ENCODE measurements at regions not wholly inside any gene's neighbourhood (a gene's known extent, or its start where the extent isn't known, plus 50 kb on each side); places are given as distances from the start of the nearest gene placed in this dataset.

- no peak for TF ChIP-seq POLR2AphosphoS5 (IDR thresholded peaks at IDR 0.05)
- TF ChIP-seq CTCF (IDR thresholded peaks at IDR 0.05), result no peak
- no peak for TF ChIP-seq POLR2A (IDR thresholded peaks at IDR 0.05)
- no peak for DNase-seq (ENCODE audit: low spot score)
- no peaks in the 10 kb centered on the region for H3K36me3 ChIP-seq
- intact Hi-C loops (cut with DNase I), result no loop called here
- no peak overlapping the region for H3K4me3 ChIP-seq
- H3K27me3 ChIP-seq (replicated peaks; ENCODE audit: insufficient read depth), result no peaks in the 10 kb centered on the region
- 94% methylated on average over 2 of the region's 2 CpGs for WGBS
- no peaks in the 10 kb centered on the region for H3K9me3 ChIP-seq
- no peaks in the 10 kb centered on the region for H3K4me1 ChIP-seq (replicated peaks)
- H3K27ac ChIP-seq, result no peak overlapping the region
These were observed 636.1 kb downstream of the NTRK3 start for GRCh38 chr15:87620393-87620792.

- intact Hi-C loops (cut with DNase I), result no loop called here
- WGBS, result 75% methylated on average over 9 of the region's 9 CpGs
- no peak for DNase-seq (ENCODE audit: low spot score)
These were observed 637.2 kb downstream of the NTRK3 start for GRCh38 chr15:87619161-87619960.

GRCh38 chr15:87618203-87618725 lies 638.3 kb downstream of the NTRK3 start:
- H3K36me3 ChIP-seq, result no peaks in the 10 kb centered on the region
- no peak for DNase-seq (ENCODE audit: low spot score)
- no peaks in the 10 kb centered on the region for H3K9me3 ChIP-seq
- intact Hi-C loops (cut with DNase I), result no loop called here
- WGBS, result 87% methylated on average over 4 of the region's 4 CpGs
- H3K27ac ChIP-seq, result no peak overlapping the region
- TF ChIP-seq POLR2A (IDR thresholded peaks at IDR 0.05), result no peak
- no peak for TF ChIP-seq CTCF (IDR thresholded peaks at IDR 0.05)
- no peak for TF ChIP-seq POLR2AphosphoS5 (IDR thresholded peaks at IDR 0.05)
- no peak overlapping the region for H3K4me3 ChIP-seq
- no peaks in the 10 kb centered on the region for H3K4me1 ChIP-seq (replicated peaks)
- H3K27me3 ChIP-seq (replicated peaks; ENCODE audit: insufficient read depth), result no peaks in the 10 kb centered on the region

More at GRCh38 chr15:87619161-87619960, 637.2 kb downstream of the NTRK3 start:
- no peaks in the 10 kb centered on the region for H3K27me3 ChIP-seq (replicated peaks; ENCODE audit: insufficient read depth)
- no peaks in the 10 kb centered on the region for H3K36me3 ChIP-seq
- no peak overlapping the region for H3K27ac ChIP-seq
- no peak overlapping the region for H3K4me3 ChIP-seq
- H3K9me3 ChIP-seq, result no peaks in the 10 kb centered on the region
- H3K4me1 ChIP-seq (replicated peaks), result no peaks in the 10 kb centered on the region
- TF ChIP-seq CTCF (IDR thresholded peaks at IDR 0.05) (no peak), POLR2AphosphoS5 (IDR thresholded peaks at IDR 0.05) (no peak), POLR2A (IDR thresholded peaks at IDR 0.05) (no peak)

GRCh38 chr15:87614704-87615103 lies 641.8 kb downstream of the NTRK3 start:
- no peak for DNase-seq (ENCODE audit: low spot score)
- Histone ChIP-seq H3K27ac (no peak overlapping the region), H3K9me3 (no peaks in the 10 kb centered on the region), H3K36me3 (no peaks in the 10 kb centered on the region), H3K4me1 (replicated peaks) (no peaks in the 10 kb centered on the region), H3K4me3 (no peak overlapping the region), H3K27me3 (replicated peaks; ENCODE audit: insufficient read depth) (no peaks in the 10 kb centered on the region)
- intact Hi-C loops (cut with DNase I), result no loop called here
- TF ChIP-seq CTCF (IDR thresholded peaks at IDR 0.05), result no peak
- TF ChIP-seq POLR2AphosphoS5 (IDR thresholded peaks at IDR 0.05), result no peak
- no peak for TF ChIP-seq POLR2A (IDR thresholded peaks at IDR 0.05)
- 60% methylated on average over 9 of the region's 9 CpGs for WGBS

- no peaks in the 10 kb centered on the region for H3K4me1 ChIP-seq (replicated peaks)
- 89% methylated on average over 8 of the region's 8 CpGs for WGBS
- TF ChIP-seq POLR2AphosphoS5 (IDR thresholded peaks at IDR 0.05), result no peak
- H3K9me3 ChIP-seq, result no peaks in the 10 kb centered on the region
- no peak overlapping the region for H3K4me3 ChIP-seq
- intact Hi-C loops (cut with DNase I), result no loop called here
- DNase-seq (ENCODE audit: low spot score), result no peak
- H3K36me3 ChIP-seq, result no peaks in the 10 kb centered on the region
- H3K27me3 ChIP-seq (replicated peaks; ENCODE audit: insufficient read depth), result no peaks in the 10 kb centered on the region
- H3K27ac ChIP-seq, result no peak overlapping the region
These were observed 646.2 kb downstream of the NTRK3 start for GRCh38 chr15:87610366-87610765.

Data from prostate gland (tissue), 2 donors.